Small intestine (tissue), 7 donors: ENCODE measurements at regions not wholly inside any gene's neighbourhood (a gene's known extent, or its start where the extent isn't known, plus 50 kb on each side); places are given as distances from the start of the nearest gene placed in this dataset.

Experiments
- DNase-seq, 2 donors: peaks; one replicate each; pipeline versions ENCODE4 v3.0.0 to v3.0.0-alpha.2; 2013
- FAIRE-seq: peaks from 2 replicates; lab custom pipeline; 2012; peaks lifted over from hg19 to GRCh38; lab: Jason Lieb, UNC
- H3K27ac ChIP-seq, 3 donors: one replicate each; pipeline ENCODE4 v1.5.1; 2013; ENCODE audit warnings: low read length in 2 of 3, mild to moderate bottlenecking in 2 of 3, control low read depth in 1 of 3, inconsistent platforms in 1 of 3, low read depth in 1 of 3, moderate library complexity in 1 of 3
- H3K27me3 ChIP-seq, 3 donors: one replicate each; pipeline ENCODE4 v1.6.1; 2013; ENCODE audit warnings: low read length in 3 of 3, inconsistent platforms in 1 of 3; ENCODE audit not compliant: control insufficient read depth in 3 of 3, insufficient read depth in 3 of 3
- H3K36me3 ChIP-seq, 3 donors: one replicate each; pipeline ENCODE4 v1.6.1; 2013; ENCODE audit warnings: low read length in 3 of 3, inconsistent platforms in 1 of 3, low read depth in 1 of 3, mild to moderate bottlenecking in 1 of 3, moderate library complexity in 1 of 3; ENCODE audit not compliant: control insufficient read depth in 3 of 3, insufficient read depth in 2 of 3
- H3K4me1 ChIP-seq, 3 donors: one replicate each; pipeline ENCODE4 v1.6.1; 2013; ENCODE audit warnings: low read length in 2 of 3, inconsistent platforms in 1 of 3, low read depth in 1 of 3, mild to moderate bottlenecking in 1 of 3, moderate library complexity in 1 of 3; ENCODE audit not compliant: control insufficient read depth in 3 of 3, insufficient read depth in 2 of 3
- H3K4me3 ChIP-seq, 3 donors: one replicate each; pipeline ENCODE4 v1.5.1; 2013; ENCODE audit warnings: low read length in 3 of 3, control low read depth in 1 of 3, inconsistent platforms in 1 of 3, low read depth in 1 of 3, mild to moderate bottlenecking in 1 of 3, moderate library complexity in 1 of 3
- H3K9me3 ChIP-seq, 2 donors: one replicate each; pipeline ENCODE4 v1.6.1; 2013; ENCODE audit warnings: low read depth in 1 of 2, low read length in 1 of 2; ENCODE audit not compliant: control insufficient read depth in 2 of 2, insufficient read depth in 1 of 2
- WGBS, 3 donors: extraction: QIAGEN DNeasy Blood & Tissue Kit; methylation state at CpG; one replicate each; pipeline ENCODE4 v1.1.7; 2013; 5-methylcytosine and 5-hydroxymethylcytosine counted together
- donor health status: healthy with polysubstance abuse.
- donor health status: control.
- donor health status: control.
- donor health status: Bipolar disorder and iron deficiency.
- donor health status: healthy.

GRCh38 chr4:108567831-108568230 lies 52.5 kb upstream of the RPL34 start:
- Histone ChIP-seq H3K36me3 (no peaks in the 10 kb centered on the region), H3K4me3 (no peak overlapping the region), H3K27ac (no peak overlapping the region), H3K9me3 (no peaks in the 10 kb centered on the region), H3K4me1 (no peaks in the 10 kb centered on the region), H3K27me3 (no peaks in the 10 kb centered on the region)
- FAIRE-seq (no peak), DNase-seq (no peak)

GRCh38 chr4:108561116-108561515 lies 59.3 kb upstream of the RPL34 start:
- DNase-seq (no peak), FAIRE-seq (no peak)
- Histone ChIP-seq H3K4me1 (no peaks in the 10 kb centered on the region), H3K27me3 (no peaks in the 10 kb centered on the region), H3K9me3 (no peaks in the 10 kb centered on the region), H3K27ac (no peak overlapping the region), H3K4me3 (no peak overlapping the region), H3K36me3 (no peaks in the 10 kb centered on the region)
- 49 to 70% (median 67%) methylated on average over 3 of the region's 3 CpGs for WGBS, 3 donors

GRCh38 chr4:108560616-108561015 lies 59.8 kb upstream of the RPL34 start:
- Histone ChIP-seq H3K4me1 (no peaks in the 10 kb centered on the region), H3K27ac (no peak overlapping the region), H3K27me3 (no peaks in the 10 kb centered on the region), H3K4me3 (no peak overlapping the region), H3K9me3 (no peaks in the 10 kb centered on the region), H3K36me3 (no peaks in the 10 kb centered on the region)
- DNase-seq (no peak), FAIRE-seq (no peak)
- 59 to 89% (median 79%) methylated on average over 4 of the region's 4 CpGs for WGBS, 3 donors

GRCh38 chr4:108559911-108560310 lies 60.5 kb upstream of the RPL34 start:
- no peaks in the 10 kb centered on the region for H3K27me3 ChIP-seq
- peak overlapping the region in 1 of 3 donors; percentile 8 for H3K27ac ChIP-seq
- H3K4me3 ChIP-seq, result no peak overlapping the region
- WGBS, 3 donors, result 64 to 76% (median 76%) methylated on average over 3 of the region's 3 CpGs
- FAIRE-seq (no peak), DNase-seq (no peak)
- no peaks in the 10 kb centered on the region for H3K9me3 ChIP-seq
- no peaks in the 10 kb centered on the region for H3K36me3 ChIP-seq
- no peaks in the 10 kb centered on the region for H3K4me1 ChIP-seq

DNA sequence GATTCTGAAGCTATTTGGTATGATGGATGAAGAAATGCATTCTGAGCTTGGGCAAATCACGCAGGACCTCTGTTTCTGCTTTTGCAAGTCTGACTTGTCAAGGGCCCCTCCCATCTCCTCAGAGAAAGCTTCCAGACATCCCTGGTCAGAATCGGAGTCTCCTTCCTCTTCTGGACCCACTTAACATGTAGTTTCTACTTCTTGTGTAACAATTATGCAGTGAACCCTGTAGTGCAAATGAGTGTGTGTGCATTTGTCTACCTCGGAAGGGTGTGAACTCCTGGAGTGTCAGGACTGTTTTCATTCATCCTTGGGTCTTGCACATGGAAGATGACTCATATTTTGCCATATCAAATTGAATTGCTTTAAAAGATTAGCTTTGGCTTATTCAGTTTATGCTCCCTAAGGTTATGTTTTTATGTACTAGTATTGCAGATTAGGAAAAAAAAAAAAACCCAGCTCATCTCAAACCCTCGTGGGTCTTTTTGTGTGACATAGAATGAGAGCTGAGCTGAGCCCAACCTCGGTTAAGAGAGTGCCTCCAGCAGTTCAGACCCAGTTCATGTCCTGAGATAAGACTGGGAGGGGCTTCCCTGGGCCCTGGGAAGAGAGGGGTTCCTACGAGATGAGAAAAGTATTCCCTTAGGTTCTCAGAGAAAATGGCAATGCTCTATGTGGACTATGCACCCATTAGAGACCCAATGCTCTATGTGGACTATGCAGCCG lies 61.1 kb upstream of the RPL34 start:
- WGBS, 3 donors, result 46 to 58% (median 48%) methylated on average over 7 of the region's 7 CpGs
- no peak overlapping the region for H3K4me3 ChIP-seq
- no peak for FAIRE-seq

DNA sequence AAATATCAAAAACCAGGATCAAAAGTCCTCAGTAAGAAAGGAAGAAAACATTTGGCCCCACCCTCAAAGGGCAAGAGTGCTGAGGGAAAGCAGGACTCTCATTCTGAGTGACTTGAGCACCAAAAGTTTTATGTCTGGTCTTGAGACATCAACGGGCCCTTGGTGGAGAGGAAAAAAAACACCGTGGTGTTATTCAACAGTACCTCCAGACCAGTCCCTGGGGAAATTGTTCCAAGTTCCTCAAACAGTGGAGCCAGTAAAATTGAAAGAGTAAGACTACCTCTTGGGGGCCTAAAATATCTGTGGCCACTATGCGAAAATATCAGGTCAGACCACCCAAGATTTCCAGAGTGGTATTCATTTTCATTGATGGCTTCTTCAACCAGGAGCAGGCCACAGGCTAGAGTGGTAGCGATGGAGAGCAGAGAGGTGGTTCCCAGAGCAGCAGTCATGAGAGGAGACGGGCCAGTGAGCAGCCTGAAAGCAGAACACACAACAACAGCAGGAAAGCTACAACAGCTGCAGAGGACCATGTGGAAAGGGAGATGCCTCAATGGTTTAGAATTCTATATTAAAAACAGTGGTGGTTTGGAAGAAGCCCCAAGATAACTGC lies 63.7 kb upstream of the RPL34 start:
- DNase-seq (no peak), FAIRE-seq (no peak)
- H3K9me3 ChIP-seq, result no peaks in the 10 kb centered on the region
- WGBS, 3 donors, result 84 to 88% (median 86%) methylated on average over 5 of the region's 5 CpGs
- no peak overlapping the region for H3K27ac ChIP-seq
- H3K4me1 ChIP-seq, result no peaks in the 10 kb centered on the region
- no peaks in the 10 kb centered on the region for H3K27me3 ChIP-seq
- no peak overlapping the region for H3K4me3 ChIP-seq
- H3K36me3 ChIP-seq, result no peaks in the 10 kb centered on the region

More for the DNA sequence above, 61.1 kb upstream of the RPL34 start:
- no peaks in the 10 kb centered on the region for H3K27me3 ChIP-seq
- no peak overlapping the region for H3K27ac ChIP-seq
- H3K36me3 ChIP-seq, result no peaks in the 10 kb centered on the region
- no peaks in the 10 kb centered on the region for H3K4me1 ChIP-seq
- H3K9me3 ChIP-seq, result no peaks in the 10 kb centered on the region
- no peak for DNase-seq

- Histone ChIP-seq H3K27ac (no peak overlapping the region), H3K4me1 (no peaks in the 10 kb centered on the region), H3K27me3 (no peaks in the 10 kb centered on the region), H3K4me3 (no peak overlapping the region), H3K9me3 (no peaks in the 10 kb centered on the region), H3K36me3 (no peaks in the 10 kb centered on the region)
- FAIRE-seq, result no peak
- 76 to 88% (median 83%) methylated on average over 5 of the region's 5 CpGs for WGBS, 3 donors
- DNase-seq, result no peak
Observed at GRCh38 chr4:108556166-108556565, 64.2 kb upstream of the RPL34 start.

GRCh38 chr4:108555701-108556100 lies 64.7 kb upstream of the RPL34 start:
- H3K27me3 ChIP-seq, result no peaks in the 10 kb centered on the region
- 58 to 75% (median 68%) methylated on average over 1 of the region's 1 CpG for WGBS, 3 donors
- no peak for FAIRE-seq

DNA sequence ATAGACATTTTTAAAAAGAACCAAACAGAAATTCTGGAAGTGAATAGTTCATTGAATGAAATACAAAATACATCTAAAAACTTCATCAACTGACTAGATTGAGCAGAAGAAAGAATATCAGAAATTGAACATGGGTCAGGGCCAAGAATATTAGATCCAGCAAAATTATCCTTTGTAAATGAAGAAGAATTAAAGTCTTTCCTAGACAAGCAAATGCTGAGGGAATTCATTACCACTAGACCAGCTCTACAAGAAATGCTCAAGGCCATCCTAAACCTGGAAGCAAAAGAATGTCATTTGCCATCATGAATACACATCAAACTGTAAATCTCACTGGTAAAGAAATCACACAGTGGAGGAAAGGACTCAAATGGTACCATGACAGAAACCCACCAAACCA lies 72.7 kb upstream of the RPL34 start:
- Histone ChIP-seq H3K4me3 (no peak overlapping the region), H3K9me3 (peaks cover 0 to 5% of the 10 kb centered on the region in 2 donors), H3K4me1 (no peaks in the 10 kb centered on the region), H3K27ac (no peak overlapping the region), H3K36me3 (no peaks in the 10 kb centered on the region), H3K27me3 (no peaks in the 10 kb centered on the region)
- FAIRE-seq (peak; percentile 59), DNase-seq (no peak)

More at GRCh38 chr4:108555701-108556100, 64.7 kb upstream of the RPL34 start:
- no peak for DNase-seq
- Histone ChIP-seq H3K27ac (no peak overlapping the region), H3K4me1 (no peaks in the 10 kb centered on the region), H3K4me3 (no peak overlapping the region), H3K36me3 (no peaks in the 10 kb centered on the region), H3K9me3 (no peaks in the 10 kb centered on the region)
